Activated CD8-positive, alpha-beta memory T cell treated with anti-CD3 and anti-CD28 coated beads for 36 hours (primary cell): ENCODE measurements at regions not wholly inside any gene's neighbourhood (a gene's known extent, or its start where the extent isn't known, plus 50 kb on each side); places are given as distances from the start of the nearest gene placed in this dataset.
"Not testable (repeated sequence)": the region's sequence is repeated elsewhere in the genome, so short reads cannot be mapped to it uniquely, and the experiment has no call there.

Source experiments
- CTCF ChIA-PET: fragments of 350-600 bp; sonication (Branson Sonifier 250); formaldehyde crosslinking; loops from one replicate; lab custom pipeline; 2021; ENCODE audit warnings: antibody characterized with exemption; lab: Charles Lee
- POLR2A ChIA-PET: fragments of 350-600 bp; sonication (Branson Sonifier 250); formaldehyde crosslinking; loops from one replicate; lab custom pipeline; 2021; ENCODE audit warnings: antibody characterized with exemption; lab: Charles Lee

DNA sequence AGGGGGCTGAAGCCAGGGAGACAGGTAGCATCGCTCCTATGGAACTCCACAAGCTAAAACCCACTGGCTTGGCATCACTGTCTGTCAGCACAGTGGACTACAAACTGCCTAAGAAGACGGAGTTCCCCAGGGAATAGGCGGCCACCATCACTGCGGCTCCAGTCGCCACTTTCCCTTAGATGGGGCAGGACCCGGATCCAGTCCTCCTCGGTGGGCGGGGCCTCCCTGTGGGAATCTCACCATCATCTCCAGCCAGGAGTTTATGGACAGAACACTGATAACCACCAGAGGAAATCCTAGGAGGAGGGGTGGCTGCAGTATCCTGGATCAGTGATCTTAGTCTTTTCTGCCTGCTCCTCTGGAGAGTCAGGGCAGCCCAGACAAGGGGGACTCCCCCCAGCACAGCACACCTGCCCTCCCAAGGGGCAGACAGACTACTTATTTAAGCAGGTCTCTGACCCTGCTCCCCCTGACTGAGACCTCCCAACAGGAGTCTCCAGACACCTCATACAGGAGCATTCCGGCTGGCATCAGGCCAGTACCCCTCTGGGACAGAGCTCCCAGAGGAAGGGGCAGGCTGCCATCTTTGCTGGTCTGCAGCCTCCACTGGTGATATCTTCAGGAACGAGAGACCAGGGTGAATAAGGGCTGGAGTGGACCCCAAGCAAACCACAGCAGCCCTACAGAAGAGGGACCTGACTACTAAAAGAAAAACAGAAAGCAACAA, 435.6 kb upstream of the RASGRP1 start:
- CTCF ChIA-PET = no interaction called here

DNA sequence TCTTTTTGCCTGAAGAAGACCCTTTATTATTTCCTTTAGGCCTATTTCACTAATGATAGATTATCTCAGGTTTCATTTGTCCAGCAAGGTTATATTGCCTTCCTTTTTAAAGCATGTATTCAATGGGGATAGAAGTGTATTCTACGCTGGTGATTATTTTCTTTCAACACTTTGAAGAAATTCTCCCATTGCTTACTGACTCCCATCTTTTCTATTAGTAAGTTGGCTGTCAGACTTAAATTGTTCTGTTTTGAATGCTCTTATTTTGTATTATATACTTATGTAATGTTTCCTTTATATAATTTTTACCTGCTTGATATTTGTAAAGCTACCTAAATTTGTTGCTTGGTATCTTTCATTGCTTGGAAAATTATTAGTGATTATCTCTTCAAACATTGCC, 445.1 kb upstream of the RASGRP1 start:
- POLR2A ChIA-PET = no interaction called here
- CTCF ChIA-PET = no interaction called here

More for the DNA sequence above, 435.6 kb upstream of the RASGRP1 start:
- POLR2A ChIA-PET = no interaction called here

DNA sequence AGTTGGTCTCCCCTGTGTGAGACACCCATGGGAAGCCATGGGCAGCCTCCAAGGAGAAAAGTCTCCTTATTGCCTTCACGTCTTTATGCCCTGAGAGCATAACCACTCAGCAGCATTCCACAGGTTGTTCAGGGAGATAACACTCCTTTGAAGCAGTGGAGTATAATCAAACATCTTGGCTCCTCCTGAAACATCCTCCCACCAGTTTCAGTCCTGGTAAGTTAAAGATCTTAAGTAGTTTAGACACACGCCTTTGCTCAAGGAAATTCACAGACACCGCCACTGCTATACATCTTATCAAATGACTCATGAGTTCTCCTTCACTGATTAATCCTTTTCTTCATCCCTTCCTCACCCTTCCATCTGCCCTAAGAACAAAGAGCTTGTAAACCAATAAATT, 446.5 kb upstream of the RASGRP1 start:
- POLR2A ChIA-PET, CTCF ChIA-PET: not testable (repeated sequence)

DNA sequence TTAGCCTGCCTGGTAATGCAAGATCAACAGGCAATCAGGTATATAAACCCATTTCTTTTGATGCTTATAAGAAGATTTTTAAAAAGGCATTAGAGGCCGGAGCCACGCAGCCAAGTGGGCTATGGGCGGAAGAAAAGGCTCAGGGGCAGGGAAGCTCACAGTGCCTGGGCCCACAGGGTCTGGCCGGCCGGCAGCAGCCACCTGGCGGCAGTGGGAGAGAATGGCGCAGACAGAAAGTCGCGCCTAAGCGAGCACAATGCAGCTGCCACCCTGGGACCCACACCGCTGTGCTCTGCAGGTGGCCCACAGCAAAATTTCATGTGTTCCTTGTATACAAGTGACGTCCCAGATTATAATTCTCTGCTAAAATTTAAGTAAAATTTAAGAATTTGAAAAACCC, 448.6 kb upstream of the RASGRP1 start:
- CTCF ChIA-PET = no interaction called here
- POLR2A ChIA-PET = no interaction called here

DNA sequence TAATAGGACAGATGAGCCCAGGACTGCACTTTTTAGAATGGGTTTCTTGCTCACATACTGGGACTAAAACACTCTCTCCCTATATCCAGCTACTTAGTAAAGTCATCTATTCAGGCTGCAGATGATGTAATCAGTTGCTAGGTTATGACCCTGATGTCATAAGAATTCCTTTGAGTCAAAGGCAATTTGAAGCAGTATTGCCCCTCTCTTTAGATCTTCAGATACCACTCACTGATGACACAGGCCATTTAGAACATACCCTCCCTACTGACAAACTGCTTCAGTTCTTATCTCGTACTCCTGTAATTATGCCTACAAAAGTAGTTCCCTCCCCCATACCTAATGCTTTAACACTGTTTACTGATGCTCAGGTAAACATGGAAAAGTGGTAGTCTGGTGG, 450.1 kb upstream of the RASGRP1 start:
- CTCF ChIA-PET = no interaction called here
- POLR2A ChIA-PET = no interaction called here

DNA sequence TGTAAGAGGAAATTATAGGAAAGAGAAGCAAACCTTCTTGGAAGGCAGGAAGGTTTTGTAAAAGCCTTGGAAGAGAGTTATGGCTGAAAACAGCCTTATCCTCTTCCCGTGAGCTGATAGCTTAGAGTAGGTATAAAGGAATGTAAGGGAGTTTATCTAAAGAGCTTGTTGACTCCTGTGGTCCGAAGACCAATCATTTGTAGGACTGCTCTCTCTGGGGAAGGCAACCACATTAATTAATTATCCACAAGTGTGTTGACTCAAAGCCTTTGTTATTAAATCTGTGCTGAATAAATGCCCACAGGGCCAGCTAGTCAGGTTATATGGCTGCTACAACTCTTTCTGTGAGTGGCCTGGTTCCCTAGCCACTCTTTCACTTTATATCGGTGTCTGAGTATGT, 452.1 kb upstream of the RASGRP1 start:
- CTCF ChIA-PET = no interaction called here

DNA sequence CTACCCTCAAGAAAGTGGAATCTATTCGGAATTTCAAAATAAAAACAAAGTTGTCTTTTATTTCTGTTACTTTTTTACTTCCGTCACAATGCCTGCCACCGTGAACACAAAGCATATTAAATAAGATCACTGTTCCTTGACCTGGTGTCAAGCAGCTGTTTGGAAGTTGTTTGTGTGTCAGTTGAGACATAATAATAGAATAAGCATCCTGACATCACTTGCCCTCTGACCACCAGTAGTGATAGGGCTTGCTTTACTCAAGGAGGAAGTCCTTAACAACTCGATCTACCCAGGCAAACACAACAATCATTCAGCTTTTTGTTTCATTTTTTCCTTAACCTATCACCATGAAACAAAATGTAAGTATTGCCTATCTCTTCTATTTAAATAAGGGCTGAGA, 454.4 kb upstream of the RASGRP1 start:
- ChIA-PET CTCF (interaction anchor here (1.2 kb wide), 1 partner anchor 42 kb away, joined by 3 read pairs; no protein-coding TSS in a partner anchor), POLR2A (no interaction called here)

More for the DNA sequence above, 452.1 kb upstream of the RASGRP1 start:
- POLR2A ChIA-PET = no interaction called here

DNA sequence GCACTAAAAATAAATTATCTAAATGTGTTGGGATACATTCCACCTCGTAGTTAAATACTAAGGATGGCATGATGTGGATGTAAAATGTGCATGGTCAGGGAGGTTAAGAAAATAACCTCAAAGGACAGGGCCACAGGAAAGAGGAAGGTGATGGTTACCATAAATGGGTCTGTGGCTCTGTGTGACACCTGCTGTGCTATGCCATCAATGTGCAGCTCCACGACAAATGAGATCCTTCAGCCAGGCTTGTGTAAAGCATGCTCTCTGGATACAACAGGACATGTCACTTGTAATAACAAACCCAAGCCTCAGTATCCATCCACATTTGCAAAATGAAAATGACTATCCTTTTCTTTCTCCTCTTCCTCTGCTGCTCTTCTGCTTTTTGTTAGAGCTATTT, 456.7 kb upstream of the RASGRP1 start:
- CTCF ChIA-PET = no interaction called here
- POLR2A ChIA-PET = no interaction called here

DNA sequence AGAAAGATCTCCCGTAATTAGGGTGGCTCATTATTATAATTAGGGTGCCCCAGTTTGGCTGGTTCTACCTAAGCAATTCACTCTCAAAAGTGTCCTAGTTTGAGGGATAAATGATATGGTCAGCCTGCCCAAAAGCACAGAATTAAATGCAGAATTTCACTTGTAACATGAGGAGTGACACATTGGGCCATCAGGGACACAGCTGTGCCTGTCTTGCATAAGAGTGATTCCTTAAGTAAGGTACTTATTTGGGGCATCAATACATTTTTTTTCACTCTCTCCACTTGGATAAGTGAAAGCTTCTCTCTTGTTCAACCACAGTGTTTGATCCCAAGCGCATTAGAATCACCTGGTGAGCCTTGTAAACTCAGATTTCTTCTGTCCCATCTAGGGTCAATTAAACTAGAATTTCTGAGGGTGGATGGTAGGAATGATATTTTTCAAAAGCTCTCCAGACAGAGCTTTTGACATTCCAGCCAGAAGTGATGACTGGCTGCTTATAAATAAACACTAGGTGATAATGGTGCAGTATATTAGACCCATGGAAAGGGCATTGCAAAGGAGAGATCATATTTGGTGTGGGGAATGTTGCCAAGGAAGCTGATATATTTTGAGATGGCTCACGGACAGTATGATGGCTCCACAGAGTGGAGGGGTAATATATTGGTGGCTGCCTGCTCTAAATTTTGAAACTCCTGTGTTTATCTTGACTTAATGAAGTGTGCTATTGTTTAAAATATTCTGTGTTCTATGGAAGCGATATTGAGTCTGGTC, 458.1 kb upstream of the RASGRP1 start:
- POLR2A ChIA-PET = no interaction called here
- CTCF ChIA-PET = no interaction called here

DNA sequence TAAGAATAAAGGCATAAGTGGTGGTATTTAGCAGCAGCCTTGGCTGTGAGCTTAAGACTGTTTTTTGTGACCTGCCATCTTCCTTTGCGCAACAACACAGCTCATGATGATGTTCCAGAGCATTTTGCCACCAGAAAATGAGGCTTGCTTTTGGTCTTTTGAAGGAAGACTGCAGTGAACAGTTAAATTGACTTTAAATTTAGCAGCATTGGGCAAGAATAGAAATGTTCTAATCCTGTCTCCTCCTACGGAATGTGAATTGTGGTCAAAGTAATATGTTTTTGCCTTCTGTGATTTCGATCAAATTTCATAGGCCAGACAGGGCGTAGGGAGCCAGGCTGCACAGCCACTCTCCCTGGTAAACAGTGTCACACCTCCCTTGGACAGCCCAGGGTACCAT, 460.7 kb upstream of the RASGRP1 start:
- ChIA-PET CTCF (no interaction called here), POLR2A (no interaction called here)

DNA sequence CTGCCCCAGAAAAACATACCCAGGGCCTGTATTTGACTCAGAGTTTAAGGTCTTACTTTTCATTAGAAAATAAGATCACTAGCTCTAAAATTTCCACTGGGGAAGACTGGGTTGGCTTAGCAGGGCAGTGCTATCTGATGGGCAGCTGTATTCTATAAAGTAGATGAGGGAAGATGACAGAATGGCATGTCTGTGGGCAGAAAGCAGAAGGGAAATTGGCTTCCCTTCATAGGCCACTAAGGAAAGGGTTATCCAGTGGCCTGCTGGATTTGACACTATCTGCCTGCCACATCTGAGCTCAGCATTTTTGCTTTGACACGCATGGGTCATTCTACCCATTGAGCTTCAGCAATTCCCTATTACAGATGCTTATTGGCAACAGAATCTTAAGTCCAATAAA, 461.3 kb upstream of the RASGRP1 start:
- POLR2A ChIA-PET = no interaction called here
- CTCF ChIA-PET = no interaction called here

DNA sequence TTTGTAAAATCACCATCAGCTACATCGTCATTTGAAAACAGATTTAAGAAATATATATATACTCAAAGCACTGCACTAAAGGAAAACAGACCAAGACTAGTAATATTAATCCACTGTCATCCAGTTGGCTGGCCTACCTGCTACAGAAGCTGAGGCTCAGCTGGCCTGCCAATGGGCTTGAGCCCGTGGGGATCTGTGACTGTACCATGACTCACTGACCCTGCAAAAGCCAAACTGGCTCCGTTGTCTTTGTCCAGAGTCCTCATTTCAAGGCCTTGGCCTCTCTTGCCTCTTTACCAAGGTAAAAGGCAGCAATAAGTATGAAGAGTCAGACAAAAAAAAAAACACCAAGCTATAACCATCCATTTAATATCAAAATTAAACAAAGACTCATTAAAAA, 463.5 kb upstream of the RASGRP1 start:
- ChIA-PET POLR2A (no interaction called here), CTCF (no interaction called here)

DNA sequence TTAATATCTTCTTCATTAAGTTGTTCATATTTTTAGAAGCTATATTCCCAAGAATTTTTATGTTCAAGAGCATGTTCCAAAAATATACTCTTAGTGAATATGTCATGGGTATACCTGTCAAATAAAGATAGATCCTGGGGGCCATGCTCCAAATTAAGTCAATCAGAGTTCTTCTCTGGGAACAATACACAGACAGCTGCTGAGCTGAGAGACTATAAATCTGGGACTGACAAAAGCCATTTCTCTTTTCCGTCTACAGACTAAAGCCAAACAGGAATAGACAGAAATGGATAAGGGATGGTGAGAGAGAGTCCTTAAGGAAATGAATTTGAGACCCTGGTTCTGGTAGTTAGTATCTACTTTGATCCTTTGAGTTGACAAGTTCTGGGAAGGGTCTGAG, 465.1 kb upstream of the RASGRP1 start:
- POLR2A ChIA-PET = no interaction called here

DNA sequence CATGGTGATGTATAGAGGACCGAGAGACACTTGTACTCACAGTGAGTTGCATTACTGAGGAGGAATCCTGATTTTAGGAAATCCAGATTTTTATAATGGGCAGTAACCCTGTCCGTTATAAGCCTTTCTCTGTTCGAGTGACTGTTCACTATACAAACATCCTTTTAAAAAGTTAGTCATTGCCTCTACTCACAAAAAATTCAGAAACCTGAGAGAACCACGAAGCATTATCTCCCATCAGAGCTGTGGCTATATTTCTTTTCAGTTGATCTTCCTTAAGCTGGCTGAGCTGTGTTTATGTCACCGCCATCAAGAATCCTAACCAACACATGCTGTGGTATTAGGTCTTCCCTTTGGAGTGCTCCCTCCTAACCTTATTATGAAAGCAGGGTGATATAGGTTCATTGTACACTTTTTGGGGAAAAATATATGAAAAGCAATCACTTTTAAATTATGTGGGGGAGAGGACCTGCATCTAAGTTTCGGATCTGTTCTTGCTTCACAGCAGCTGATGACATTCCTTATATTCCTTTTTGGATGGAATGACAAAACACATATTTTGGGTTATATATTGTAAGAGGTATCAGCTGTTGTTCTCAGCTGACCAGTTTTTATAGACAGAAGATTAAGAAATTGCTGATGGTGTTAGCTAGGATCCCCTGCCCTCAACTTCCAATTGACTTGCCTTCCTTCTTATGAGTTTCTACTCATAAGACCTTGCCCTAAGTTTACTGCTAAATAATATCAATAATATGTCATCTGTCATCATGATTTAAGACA, 465.9 kb upstream of the RASGRP1 start:
- ChIA-PET CTCF (no interaction called here), POLR2A (no interaction called here)

More for the DNA sequence above, 465.1 kb upstream of the RASGRP1 start:
- CTCF ChIA-PET = no interaction called here

DNA sequence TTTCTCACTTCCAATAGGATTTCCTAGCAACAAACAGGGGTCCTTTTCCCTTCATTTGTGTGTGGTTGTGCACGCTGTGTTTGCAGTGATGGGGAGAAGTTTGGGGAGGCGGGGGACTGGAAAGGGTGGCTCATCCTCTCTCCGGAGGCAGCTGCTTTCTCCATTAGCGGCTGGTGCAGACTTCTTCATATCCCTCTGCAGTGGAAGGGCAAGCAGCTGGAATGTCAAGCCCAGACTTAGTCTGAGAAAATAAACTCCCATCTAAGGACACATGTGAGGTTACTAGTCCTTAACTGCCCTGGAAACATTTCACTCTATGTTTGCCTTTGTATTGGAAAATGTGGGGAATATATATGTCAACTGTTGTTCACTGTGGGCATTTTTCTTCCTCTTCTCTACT, 467.0 kb upstream of the RASGRP1 start:
- CTCF ChIA-PET = no interaction called here
- POLR2A ChIA-PET = no interaction called here

DNA sequence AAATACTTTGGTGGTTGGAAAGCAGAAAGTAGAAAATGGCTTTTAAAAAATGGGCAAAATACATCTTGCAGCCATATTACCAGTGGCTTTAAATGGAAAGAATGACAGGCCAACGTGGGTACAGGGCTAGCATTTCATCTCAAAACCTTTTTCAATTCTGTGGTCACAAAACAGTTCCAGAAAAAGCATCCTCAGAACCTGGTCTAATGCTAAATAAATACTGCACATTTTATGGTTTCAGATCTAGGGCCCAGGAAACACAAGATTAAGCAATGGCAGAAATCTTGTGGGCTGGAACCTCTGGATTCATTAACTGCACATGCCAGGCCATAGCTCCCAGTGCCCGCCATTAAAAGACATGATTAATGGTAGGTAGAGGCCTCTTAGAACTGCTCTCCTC, 470.2 kb upstream of the RASGRP1 start:
- CTCF ChIA-PET = no interaction called here
- POLR2A ChIA-PET = no interaction called here

DNA sequence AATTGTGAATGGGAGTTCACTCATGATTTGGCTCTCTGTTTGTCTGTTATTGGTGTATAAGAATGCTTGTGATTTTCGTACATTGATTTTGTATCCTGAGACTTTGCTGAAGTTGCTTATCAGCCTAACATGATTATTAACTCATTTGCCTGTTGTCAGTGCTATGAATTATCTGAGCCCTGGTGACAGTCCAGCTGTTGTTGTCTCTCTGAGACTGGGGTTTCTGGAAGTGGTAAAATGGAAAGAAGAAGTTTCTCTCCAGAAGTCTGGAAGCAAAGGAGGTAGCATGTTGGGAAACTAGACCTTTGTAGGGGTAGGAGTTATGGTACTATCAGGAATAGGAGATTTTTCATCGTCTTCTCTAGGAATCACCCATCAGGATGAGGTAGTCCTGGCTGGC, 473.0 kb upstream of the RASGRP1 start:
- CTCF ChIA-PET, POLR2A ChIA-PET: not testable (repeated sequence)

DNA sequence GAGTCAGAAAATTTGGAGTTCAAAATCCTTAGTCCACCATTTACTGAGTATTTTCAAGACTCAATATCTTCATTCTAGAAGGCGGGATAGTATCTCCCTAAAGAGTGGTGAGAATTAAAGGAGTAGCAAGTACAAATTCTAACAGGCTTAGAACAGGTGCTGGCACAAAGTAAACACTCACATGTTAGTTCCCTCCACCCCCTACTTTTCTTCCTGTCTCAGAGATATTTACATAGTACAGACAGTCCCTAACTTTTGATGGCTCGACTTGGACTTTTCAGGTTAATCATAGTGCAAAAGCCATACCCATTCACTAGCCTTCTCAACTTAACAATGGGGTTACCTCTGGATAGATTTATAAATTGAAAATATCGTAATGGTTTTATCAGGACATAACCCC, 476.2 kb upstream of the RASGRP1 start:
- ChIA-PET CTCF (no interaction called here), POLR2A (no interaction called here)

DNA sequence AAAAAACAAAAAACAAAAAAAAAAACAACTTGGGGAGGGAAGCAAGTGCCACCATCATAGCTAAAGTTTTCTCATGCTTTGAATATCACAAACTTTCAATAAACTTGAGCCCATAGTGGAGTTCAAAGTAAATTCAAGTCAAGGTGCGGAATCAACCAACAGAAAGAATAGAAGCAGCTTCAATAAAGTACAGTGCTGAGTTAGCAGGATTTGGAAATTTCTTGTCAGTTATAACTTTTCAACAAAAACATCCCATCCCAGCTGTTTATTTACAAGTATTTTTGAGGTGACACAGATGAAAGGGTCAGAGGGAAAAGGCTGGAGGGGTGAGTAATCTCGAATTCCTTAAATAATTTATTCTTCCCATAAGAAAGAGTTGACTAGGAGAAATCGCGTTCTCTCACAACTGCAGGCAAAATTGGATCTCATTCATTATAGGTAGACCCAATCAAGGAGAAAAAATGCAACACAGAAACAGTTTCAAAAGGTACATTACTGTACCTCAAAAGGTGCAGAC, 477.4 kb upstream of the RASGRP1 start:
- POLR2A ChIA-PET = no interaction called here
- CTCF ChIA-PET = no interaction called here

DNA sequence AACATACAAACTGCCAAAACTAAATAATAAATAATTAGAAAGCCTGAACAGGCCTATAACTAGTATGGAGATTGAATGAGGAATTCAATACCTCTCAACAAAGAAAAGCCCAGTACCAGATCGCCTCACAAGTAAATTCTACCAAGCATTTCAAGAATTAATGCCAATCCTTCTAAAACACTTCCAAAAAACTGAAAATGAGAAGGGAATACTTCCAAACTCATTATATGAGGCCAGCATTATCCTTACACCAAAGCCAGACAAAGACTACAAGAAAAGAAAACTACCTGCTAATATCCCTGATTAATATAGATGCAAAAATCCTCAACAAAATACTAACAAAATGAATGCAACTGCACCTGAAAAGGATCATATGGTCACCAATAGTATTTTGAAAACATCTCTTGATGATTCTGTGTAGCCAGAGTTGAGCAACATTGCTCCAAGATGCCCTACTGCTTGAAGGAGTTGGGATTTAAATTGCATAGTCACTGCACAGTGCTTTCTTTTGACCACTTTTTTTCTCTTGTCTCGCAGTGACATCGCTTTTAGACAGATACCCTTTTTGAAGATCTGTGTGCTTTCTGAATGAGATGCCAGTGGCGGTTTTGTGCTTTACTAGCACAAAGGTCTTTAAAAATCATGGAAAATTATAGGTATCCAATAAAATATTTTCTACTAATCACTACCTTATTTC, 487.2 kb upstream of the RASGRP1 start:
- ChIA-PET POLR2A (no interaction called here), CTCF (no interaction called here)
